ENCODE measurements at regions not wholly inside any gene's neighbourhood (a gene's known extent, or its start where the extent isn't known, plus 50 kb on each side); places are given as distances from the start of the nearest gene placed in this dataset.

- TF ChIP-seq, protein P1, sequence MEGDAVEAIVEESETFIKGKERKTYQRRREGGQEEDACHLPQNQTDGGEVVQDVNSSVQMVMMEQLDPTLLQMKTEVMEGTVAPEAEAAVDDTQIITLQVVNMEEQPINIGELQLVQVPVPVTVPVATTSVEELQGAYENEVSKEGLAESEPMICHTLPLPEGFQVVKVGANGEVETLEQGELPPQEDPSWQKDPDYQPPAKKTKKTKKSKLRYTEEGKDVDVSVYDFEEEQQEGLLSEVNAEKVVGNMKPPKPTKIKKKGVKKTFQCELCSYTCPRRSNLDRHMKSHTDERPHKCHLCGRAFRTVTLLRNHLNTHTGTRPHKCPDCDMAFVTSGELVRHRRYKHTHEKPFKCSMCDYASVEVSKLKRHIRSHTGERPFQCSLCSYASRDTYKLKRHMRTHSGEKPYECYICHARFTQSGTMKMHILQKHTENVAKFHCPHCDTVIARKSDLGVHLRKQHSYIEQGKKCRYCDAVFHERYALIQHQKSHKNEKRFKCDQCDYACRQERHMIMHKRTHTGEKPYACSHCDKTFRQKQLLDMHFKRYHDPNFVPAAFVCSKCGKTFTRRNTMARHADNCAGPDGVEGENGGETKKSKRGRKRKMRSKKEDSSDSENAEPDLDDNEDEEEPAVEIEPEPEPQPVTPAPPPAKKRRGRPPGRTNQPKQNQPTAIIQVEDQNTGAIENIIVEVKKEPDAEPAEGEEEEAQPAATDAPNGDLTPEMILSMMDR (IDR thresholded peaks at IDR 0.05), result no peak
- TF ChIP-seq POLR2A (IDR thresholded peaks at IDR 0.05) (no peak), POLR2AphosphoS5 (IDR thresholded peaks at IDR 0.05) (no peak)
These were observed 221.5 kb upstream of the G2E3 start for GRCh38 chr14:30337456-30337855.

All from breast epithelium (tissue), 3 donors.